IPS DF 19.7 (cell line): ENCODE measurements at regions not wholly inside any gene's neighbourhood (a gene's known extent, or its start where the extent isn't known, plus 50 kb on each side); places are given as distances from the start of the nearest gene placed in this dataset.

Experiments
- DNase-seq: peaks from one replicate; pipeline ENCODE4 v3.0.0-alpha.2; 2013; ENCODE audit warnings: low read depth, low spot score

- DNase-seq = no peak
Observed at GRCh38 chr5:89932771-89933181, 476.8 kb downstream of the CETN3 start.

DNA sequence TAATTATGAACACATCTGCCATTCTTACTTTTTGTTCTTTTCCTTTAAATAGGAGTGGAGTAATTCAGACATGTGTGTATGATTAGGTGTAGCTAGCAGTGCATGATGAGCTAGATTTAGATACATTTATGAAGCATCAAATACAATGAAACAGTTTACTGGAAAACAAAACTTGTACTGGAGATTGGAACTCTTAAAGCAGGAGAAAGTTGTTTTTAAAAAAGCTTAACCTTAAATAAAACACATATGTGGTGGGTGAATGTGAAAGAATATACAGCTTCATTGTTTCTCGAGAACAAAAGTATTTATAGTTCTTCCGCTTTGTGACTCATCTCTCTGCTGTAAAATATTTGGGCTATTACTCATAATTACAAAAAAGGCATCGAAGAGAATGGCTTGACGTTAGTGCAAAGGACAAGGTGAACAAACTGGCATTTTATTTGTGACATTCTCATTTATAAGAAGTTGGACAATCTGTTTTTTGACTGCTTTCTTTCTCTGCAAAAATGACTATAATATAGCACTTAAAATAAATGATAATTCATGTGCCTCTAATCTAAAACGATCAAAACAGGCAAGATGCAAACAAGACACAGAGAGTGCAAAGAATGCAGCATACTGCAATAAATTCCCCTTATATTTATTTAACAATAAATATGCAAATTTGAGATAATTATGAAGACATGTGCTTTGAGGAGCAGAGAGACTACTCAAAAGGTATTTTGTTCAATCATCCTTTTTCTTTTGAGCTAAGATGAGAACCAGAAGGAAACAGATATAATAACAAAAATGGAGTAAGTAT is 478.8 kb downstream of the CETN3 start:
- no peak for DNase-seq

DNA sequence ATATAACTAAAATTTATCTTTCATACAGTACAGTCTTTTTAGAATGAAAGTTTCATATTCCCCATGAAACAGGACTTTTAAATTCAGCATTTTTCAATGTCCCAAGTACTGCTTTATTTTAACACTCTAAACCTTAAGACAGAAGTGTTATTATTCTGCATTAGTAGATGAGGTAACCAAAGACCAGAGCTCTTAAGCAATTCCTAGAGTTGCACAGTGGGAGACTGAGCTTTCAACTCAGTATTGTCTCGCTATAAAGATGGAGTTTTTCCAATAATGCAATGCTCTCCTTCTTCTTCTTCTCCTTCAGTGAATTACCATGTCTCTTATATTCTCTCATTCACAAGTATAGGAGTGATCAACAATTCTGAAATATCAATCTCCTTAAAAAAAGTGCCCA is 479.7 kb downstream of the CETN3 start:
- no peak for DNase-seq

DNA sequence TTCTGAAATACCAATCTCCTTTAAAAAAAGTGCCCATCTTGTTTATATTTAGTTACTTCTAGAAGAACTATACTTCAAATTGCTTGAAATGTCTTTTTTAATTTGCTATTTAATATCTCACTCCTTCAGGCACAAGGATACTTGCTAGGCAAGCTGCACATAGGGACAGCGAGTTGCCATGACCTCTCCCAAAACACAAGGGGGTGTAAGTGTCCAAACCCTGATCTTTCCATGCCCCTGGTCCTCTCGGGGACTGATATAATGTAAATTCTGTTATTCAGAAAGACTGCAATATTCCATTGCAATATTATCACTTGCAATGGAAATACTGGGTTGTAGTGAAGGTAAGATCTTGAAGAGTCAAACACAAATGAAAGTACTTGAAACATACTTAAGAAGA is 480.4 kb downstream of the CETN3 start:
- DNase-seq = no peak

- no peak for DNase-seq
Observed at GRCh38 chr5:89922161-89922560, 487.4 kb downstream of the CETN3 start.

- DNase-seq = no peak
Observed at GRCh38 chr5:89917112-89917511, 492.4 kb downstream of the CETN3 start.

DNA sequence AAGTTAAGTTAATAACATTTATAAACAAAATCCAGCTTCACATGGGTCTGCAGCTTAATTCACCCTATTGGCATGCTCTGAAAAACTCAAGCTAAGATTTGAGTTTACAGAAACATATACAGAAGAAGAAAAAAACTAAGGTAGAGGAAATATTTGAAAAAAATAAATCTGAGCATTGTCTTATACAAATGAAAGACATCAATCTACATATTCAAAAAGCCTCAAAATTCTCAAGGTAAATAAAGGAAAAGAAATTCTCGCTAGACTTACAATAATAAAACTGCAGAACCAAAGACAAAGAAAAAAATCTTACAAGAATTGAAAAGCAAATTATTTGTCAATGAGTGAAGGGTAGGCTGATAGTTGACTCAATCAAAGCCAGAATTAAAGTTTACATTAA is 493.4 kb downstream of the CETN3 start:
- DNase-seq = no peak

- DNase-seq = no peak
Observed at GRCh38 chr5:89908876-89909275, 500.7 kb downstream of the CETN3 start.

DNA sequence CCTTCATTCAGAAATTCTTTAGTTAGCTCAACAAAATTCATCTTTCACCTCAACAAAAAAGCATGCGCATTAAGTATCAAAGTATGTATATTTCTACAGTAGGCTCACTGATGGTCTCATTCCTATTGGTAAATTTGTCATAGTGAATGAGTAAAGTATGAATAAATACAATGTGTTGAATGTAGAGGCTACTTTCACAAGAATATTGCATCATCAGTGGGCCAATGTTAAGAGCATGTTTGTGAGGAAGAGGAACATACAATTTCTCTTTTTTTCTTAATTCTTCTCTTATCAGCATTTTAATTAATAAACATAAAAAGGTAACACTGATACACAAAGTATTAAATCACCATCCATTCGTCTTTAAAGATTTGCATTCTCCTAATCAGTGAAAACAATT is 505.1 kb downstream of the CETN3 start:
- DNase-seq = no peak

- DNase-seq = no peak
Observed at GRCh38 chr5:89901983-89902382, 507.6 kb downstream of the CETN3 start.

- DNase-seq = no peak
Observed at GRCh38 chr5:89901346-89901745, 508.2 kb downstream of the CETN3 start.

GRCh38 chr5:89900346-89900745 is 509.2 kb downstream of the CETN3 start:
- no peak for DNase-seq

- no peak for DNase-seq
Observed at GRCh38 chr5:89899559-89899958, 510.0 kb downstream of the CETN3 start.

- DNase-seq = no peak
Observed at GRCh38 chr5:89893546-89893945, 516.0 kb downstream of the CETN3 start.

DNA sequence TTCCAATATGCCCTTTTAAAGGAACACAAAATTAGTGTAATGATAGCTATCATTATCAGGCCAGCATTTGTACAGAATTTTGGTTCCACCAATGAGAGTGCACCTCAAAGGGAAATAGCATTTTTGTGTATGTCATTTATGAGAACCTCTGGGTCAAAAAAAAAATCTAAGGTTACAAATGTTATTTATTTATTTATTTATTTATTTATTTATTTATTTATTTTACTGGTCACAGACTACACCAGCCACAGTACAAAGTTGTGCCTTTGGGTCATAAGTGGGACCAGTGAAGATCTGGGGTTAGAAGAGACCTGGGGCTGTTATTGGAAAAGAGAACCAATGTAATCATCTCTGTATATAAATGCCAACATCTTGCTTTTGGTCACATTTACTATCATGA is 523.9 kb downstream of the CETN3 start:
- DNase-seq = no peak

- DNase-seq = no peak
Observed at GRCh38 chr5:89883967-89884366, 525.6 kb downstream of the CETN3 start.

DNA sequence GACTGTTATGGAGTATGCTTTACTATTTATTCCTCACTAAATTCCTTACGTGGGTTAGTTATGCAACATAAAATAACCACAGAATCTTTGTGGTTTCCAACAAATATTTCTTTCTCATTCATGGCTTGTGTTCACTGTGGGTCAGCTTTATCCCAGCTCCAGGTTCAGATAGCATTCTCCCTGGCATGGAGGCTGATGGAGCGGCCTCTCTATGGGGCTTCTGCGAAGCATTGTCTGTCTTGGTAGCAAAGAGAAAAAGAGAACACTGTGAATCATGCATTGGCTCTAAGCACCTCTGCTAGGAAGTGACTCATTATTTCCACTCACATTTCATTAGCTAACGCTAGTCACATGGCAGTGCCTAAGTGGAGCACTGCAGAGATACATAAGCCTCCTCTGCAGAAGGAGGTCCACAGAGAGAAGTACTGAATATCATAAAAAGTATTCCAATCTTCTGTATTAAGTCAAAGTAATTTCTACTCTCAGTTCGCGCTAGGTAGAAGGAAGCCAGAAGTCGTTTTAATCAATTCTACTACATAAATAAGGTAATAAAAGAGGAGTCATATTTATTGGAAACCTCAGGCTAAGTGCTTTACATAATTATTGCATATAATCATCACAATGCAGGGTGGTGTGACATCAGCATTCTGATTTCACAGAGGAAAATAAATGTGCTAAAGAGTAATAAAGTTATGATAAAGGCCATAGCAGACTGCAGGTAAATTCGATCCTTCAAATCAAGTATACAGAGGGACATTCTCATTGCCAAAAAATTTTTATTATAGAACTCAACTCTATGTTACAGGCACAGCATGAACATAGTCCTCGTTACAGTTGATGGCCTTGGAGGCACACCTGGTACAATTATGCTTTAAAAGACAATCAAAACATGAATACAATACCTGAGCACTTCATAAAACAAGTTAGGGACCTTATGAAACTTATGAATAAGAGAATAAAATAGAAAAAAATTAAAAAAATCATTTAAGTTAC is 531.1 kb downstream of the CETN3 start:
- DNase-seq = no peak

- DNase-seq = no peak
Observed at GRCh38 chr5:89871906-89872305, 537.6 kb downstream of the CETN3 start.

DNA sequence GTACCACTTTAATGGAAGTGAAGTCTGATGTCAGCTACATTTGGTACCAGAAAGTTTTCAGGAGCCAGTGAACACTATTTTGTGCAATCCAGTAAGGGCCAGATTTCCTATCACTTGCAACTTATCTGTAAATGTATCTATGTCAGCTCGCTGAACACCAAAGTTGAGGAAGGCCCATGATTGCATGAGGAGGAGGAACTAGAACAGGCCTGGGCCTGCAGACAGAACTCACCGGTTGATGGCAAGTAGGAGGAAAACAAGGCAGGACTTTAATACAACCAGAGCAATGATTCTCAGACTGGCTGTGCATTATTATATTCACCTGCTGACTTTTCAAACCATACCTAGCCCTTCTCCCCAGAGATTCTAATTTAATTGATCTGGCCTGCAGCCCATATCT is 540.2 kb downstream of the CETN3 start:
- no peak for DNase-seq

GRCh38 chr5:89866410-89866809 is 543.1 kb downstream of the CETN3 start:
- no peak for DNase-seq

DNA sequence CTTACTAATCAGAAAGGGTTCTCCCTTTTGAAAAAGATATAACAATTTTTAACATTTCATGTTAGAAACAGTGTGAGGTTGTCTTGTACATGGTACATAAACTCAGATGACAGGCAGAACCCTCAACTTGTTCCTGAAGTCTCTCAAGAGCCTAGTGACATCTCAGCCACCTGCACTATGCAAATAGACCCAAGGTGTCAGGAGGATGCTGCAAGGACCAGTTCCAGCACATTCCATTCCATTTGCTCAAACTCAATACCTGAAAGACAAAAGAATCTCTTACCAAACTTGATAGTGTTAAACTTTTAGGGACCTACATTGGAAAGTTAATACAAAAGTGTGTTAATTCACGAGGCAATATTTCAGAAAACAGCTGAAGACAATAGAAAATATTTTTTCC is 544.6 kb downstream of the CETN3 start:
- no peak for DNase-seq

GRCh38 chr5:89857790-89858189 is 551.8 kb downstream of the CETN3 start:
- no peak for DNase-seq

DNA sequence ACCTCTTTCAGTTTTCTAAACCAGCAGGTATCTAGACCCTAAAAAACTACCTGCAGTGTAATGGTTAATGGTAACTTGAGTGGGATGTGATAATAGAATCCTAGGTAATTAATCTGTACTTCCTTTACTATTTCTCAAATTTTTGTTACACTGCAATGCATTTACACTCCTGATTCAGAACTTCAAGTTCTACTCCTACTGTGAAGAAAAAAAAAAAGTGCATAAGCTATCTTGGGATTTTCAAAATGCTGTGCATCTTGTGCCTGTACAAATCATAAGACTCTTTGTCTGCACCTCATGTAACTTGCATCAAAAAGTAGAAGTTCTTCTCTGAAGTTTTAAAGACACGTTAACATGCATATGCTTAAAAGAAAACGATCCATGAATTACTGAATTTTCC is 554.1 kb downstream of the CETN3 start:
- DNase-seq = no peak
